Thyroid gland (tissue), 4 donors: ENCODE measurements at regions not wholly inside any gene's neighbourhood (a gene's known extent, or its start where the extent isn't known, plus 50 kb on each side); places are given as distances from the start of the nearest gene placed in this dataset.

ENCODE experiments used
- POLR2A ChIP-seq, 2 donors: fragments of 450-650 bp; IDR thresholded peaks; one replicate each; pipeline ENCODE4 v1.6.1; 2017; ENCODE audit warnings: antibody characterized with exemption in 2 of 2, mild to moderate bottlenecking in 2 of 2, moderate library complexity in 1 of 2
- TF ChIP-seq, protein P1 (sequence below), 6 experiments: fragments of 200-600 bp in 3 of 6; fragments of 450-650 bp in 3 of 6; sonication (generic) in 3 of 6; IDR thresholded peaks; one replicate each; pipeline ENCODE4 v1.5.1; 2016 to 2019; ENCODE audit warnings: antibody characterized with exemption in 6 of 6, mild to moderate bottlenecking in 2 of 6, inconsistent platforms in 1 of 6, moderate library complexity in 1 of 6

DNA sequence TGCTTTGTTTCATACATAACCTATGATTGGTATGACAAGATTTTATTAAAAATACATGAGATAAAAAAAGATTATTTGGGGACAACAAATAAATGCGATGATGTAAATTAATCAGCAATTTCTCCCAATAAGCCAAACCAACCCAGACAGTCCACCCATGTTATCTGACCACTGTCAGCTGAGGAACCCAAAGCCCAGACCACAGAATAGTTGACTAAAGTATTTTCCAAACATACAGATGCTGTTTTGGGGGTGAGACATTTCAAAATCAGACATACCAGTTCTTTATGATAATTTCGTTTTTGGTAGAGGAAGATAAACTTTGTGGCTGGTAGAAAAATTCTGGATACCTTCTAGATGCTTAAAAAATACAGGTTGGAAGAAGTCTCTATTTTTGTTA, 650.8 kb upstream of the FAM241A start:
- TF ChIP-seq, protein P1, sequence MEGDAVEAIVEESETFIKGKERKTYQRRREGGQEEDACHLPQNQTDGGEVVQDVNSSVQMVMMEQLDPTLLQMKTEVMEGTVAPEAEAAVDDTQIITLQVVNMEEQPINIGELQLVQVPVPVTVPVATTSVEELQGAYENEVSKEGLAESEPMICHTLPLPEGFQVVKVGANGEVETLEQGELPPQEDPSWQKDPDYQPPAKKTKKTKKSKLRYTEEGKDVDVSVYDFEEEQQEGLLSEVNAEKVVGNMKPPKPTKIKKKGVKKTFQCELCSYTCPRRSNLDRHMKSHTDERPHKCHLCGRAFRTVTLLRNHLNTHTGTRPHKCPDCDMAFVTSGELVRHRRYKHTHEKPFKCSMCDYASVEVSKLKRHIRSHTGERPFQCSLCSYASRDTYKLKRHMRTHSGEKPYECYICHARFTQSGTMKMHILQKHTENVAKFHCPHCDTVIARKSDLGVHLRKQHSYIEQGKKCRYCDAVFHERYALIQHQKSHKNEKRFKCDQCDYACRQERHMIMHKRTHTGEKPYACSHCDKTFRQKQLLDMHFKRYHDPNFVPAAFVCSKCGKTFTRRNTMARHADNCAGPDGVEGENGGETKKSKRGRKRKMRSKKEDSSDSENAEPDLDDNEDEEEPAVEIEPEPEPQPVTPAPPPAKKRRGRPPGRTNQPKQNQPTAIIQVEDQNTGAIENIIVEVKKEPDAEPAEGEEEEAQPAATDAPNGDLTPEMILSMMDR (IDR thresholded peaks at IDR 0.05): no peak
- no peak for TF ChIP-seq POLR2A (IDR thresholded peaks at IDR 0.05)
